ENCODE measurements at regions not wholly inside any gene's neighbourhood (a gene's known extent, or its start where the extent isn't known, plus 50 kb on each side); places are given as distances from the start of the nearest gene placed in this dataset.
A peak's percentile ranks its signal among the peaks of the same experiment; 100 is the strongest.

DNA sequence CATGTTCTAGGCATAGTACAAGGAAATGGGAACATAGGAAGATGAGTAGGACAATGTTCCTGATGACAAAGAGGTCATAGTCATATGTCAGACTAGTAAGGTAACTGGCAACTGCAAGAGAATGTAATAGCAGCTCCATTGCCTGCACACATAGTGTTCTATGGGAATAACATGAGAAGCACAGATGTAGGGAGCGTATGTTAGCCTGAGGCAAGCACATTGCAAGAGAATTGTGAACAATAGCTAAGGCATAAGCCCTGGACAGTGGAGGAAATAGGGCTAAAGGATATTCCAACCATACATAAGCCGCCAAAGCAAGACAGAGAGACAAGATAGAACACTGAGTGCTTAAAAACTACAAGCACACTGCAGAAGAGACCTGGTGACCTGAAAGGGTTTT, 1017.0 kb upstream of the TENM4 start:
- peak; percentile 20 for DNase-seq

GRCh38 chr11:80455818-80456217, 1015.0 kb upstream of the TENM4 start:
- DNase-seq, result no peak

DNA sequence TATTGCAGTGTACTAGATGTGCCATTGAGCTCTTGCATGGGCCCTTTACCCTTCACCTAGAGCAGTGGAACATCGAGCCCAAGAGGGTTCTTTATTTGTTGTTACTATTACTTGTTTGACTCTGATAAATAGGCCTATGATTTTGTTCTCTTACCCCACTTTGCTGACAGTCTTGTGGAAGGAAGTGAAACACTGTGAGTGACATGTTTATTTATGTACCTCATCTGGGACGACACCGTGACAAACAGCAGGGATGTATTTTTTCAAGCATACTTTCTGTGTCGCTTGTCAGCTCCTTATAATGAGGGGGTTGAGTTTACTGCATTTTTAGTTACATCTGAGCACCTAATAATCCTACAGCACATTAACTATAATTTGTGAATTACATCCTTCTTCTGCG, 1010.3 kb upstream of the TENM4 start:
- DNase-seq, result no peak

GRCh38 chr11:80448709-80449108, 1007.9 kb upstream of the TENM4 start:
- DNase-seq, result no peak

DNA sequence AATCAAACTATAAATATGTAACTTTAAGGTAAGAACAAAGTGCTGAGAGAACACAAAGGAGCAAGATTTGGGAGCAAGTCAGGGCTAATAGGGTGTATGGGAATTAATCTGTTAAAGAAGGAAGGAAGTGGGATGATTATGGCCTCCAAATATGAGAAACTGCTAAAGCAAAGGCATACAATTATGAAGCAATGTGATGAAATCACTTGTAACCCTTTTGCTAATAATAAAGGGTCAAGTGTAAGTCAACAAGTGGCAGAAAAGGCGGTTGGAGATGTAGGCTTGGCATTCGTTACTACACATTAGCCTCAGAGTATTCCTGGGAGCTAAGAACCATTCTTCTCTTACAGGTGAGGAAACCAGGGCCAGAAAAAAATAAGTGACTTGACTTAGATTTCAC, 1002.3 kb upstream of the TENM4 start:
- DNase-seq, result no peak

DNA sequence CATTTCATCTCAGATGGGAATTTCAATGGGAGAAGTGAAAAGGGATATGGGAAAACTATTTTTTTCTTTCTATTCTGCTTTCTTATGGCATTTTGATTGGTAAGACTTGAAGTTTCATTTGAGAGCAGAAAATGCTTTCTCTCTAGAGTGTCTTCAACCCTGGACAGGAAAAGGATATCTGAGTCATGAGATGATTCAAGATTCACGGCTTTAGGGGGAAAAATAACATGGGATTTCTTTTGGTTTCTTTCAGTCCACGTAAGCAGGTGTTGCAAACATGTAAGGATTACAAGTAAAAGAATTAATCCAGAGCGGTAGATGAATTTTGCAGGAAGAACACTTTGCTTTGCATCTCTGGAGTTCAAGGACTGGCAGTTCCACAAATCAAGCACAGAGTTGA, 1001.0 kb upstream of the TENM4 start:
- no peak for DNase-seq

GRCh38 chr11:80440835-80441234, 1000.0 kb upstream of the TENM4 start:
- DNase-seq, result no peak

GRCh38 chr11:80436547-80436946, 995.7 kb upstream of the TENM4 start:
- no peak for DNase-seq

DNA sequence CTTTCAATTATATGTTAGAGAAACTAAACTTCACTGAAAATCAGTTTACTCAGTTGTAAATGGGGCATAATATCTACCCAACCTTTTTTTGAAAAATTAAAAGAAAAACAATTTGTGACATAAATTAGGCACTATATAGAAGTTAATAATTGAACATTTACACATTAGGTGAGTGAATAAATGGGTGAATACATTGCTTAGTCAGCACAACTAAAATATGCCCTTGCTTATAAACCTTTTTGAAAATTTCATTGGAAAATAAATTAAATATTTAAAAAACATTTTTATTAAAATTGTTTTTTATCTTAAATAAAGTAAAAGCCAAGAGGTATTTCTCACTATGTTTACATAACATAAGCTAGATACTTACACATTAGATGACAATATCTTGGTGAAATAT, 994.5 kb upstream of the TENM4 start:
- DNase-seq, result no peak

GRCh38 chr11:80432057-80432456, 991.2 kb upstream of the TENM4 start:
- no peak for DNase-seq

DNA sequence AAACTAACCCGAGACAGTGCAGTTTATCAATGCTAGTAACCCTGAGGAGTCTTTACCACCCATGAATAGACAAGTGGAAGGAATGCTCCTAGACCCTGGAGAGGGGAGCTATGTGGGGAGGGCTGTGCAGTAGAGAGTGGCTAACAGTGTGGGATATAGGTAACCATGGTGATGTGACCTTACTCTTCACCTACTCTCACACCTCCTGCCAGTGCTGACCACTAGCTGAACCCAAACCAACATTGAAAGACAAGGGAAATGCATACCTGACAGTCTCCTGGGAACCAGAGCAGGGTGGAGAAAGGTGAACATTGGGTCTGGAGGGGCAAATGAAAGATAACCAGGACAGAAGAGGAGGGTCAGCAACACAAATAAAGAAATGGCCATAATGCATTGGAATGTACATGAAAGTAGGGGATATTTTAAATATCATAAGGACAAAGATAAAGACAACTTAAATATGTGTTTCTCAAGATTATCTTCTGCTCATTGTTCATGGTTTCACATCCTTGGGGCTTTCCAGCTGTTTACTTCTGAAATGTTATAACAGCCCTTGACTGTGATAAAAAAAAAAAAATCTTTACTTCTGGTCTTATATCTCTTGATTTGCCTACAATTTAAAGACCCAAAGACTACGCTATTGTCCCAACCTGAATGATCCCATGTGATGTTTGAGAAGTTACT, 983.3 kb upstream of the TENM4 start:
- no peak for DNase-seq

DNA sequence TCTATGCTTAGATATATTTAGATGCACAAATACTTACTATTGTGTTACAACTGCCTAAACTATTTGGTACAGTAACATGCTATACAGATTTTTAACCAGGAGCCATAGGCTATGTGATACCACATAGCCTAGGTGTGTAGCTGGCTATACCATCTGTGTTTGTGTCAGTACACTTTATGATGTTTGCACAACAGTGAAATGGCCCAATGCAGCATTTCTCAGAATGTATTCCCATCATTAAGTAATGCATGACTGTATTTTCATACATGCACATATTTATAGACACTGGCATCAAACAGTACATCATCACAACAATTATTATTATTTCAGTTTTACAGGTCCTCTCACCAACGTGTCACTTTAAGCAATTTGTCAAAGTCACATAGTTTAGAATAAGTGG, 979.5 kb upstream of the TENM4 start:
- DNase-seq, result no peak

DNA sequence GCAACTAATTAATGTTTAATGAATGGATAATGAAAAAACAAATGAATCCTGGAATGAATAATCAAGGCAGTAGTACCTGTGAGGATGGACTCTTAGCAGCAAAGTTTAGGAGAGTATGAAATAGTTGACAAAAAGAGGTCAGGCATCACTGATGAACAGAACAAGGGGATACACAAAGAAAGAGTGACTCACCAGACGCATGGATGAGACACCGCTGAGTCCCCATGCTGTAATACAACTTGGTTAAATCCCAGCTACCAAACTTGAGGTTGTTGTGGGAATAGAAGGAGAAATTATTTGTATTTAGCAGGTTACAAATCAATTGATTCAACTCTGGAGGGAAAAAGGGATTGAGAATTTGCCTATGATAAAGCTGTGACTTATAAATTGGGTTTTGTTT, 976.9 kb upstream of the TENM4 start:
- no peak for DNase-seq

GRCh38 chr11:80415580-80415979, 974.8 kb upstream of the TENM4 start:
- DNase-seq, result no peak

DNA sequence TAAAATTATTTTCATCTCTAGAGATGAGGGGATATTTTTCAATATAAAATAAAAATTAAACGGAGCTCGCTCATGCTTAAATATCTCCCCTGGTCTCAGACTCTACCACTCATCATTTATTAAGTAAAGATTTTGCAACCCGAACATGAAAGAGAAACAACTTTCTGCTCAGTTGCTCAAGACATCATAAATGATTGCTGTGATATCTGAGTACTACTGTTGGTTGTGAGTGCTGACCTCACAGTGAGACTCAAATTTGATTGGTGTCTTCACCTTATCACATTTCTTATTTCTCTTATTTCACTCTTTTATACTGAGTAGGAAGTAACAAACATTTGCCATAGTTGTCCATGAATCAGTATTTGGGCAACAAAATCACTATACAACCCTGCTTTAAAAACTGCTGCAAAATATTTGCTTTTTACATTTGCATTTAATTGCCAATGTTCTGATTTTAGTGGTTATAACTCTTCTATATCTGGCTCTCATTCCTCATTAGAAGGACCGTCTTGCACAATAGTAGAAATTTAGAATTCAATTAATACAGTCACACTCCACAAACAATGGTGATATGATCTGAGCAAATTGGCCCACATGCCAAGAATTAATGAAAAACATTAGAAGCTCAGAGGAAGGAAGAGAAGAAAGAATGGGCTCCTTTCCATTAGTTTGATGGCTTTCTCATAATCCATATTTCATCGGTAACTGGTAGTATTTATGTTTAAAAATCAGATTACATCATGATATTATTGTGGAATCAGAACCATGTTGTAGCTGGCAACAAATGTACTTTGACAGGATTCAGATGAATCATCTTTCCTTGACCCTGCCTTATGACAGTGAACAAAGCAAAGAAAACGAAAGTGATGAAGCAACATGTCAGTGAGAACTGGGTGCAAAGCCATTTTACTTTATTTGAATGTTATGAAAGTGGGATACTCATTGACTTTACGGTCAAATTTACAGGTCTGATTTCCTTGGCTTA, 973.6 kb upstream of the TENM4 start:
- no peak for DNase-seq

DNA sequence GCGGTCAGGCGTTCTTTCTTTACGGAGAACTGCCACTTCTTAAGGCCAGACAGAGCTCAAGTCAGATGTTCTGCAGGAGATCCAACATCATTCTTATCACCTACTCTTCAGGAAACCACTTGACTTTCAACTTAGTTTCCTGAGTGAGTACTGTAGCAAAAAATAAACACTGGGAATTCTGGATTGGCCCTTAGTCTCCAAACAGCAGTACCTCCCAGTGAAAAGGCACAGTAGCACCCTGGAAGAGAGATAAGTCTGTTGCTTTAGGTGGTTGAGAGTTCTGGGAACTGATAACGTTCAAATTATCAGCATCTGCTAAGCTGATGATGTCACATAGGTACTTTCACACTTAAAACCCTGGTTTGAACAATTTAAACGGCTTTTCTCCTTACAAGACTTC, 971.8 kb upstream of the TENM4 start:
- DNase-seq, result no peak

- no peak for DNase-seq
Observed at GRCh38 chr11:80393210-80393609, 952.4 kb upstream of the TENM4 start.

DNA sequence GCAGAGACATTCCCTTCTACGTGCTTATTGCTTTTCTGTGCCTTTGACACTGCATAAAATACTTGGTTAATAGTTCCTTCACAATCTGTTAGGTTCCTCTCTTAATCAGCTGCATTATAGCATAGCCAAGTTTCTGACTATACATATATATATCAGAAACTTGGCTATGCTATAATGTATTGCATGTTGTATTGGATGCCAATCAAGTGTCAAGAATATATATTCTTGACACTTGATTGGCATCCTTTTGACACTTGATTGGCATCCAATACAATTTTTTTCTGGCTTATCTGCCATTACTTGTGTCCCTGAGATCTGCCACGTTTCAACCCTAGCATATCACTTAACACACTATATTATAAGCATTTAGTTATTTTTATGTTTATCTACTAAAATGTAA, 949.7 kb upstream of the TENM4 start:
- no peak for DNase-seq

- DNase-seq, result no peak
Observed at GRCh38 chr11:80388536-80388935, 947.7 kb upstream of the TENM4 start.

GRCh38 chr11:80388130-80388529, 947.3 kb upstream of the TENM4 start:
- no peak for DNase-seq

GRCh38 chr11:80383655-80384054, 942.8 kb upstream of the TENM4 start:
- no peak for DNase-seq

- no peak for DNase-seq
Observed at GRCh38 chr11:80379620-80380278, 938.9 kb upstream of the TENM4 start.

- DNase-seq, result no peak
Observed at GRCh38 chr11:80371931-80372330, 931.1 kb upstream of the TENM4 start.

DNA sequence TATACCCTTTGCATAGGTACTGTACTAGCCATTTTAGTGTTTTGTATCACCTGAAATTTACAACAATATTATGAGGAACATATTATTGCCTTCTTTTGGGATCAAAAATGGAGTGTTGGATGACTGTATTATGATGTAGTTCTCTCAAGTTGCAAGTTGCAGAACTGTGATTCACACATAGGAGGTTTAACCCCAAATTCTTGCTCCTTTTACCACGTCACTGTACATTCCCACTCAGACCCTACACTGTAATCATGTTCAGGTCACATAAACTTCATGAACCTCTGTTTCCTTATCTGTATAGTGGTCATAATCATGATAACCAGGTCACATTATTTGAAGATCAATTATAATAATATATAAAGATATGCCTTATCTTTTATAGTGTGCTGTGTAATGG, 925.1 kb upstream of the TENM4 start:
- DNase-seq, result no peak

Measured in retina (tissue), 1 donor.